ENCODE measurements at regions not wholly inside any gene's neighbourhood (a gene's known extent, or its start where the extent isn't known, plus 50 kb on each side); places are given as distances from the start of the nearest gene placed in this dataset.

DNA sequence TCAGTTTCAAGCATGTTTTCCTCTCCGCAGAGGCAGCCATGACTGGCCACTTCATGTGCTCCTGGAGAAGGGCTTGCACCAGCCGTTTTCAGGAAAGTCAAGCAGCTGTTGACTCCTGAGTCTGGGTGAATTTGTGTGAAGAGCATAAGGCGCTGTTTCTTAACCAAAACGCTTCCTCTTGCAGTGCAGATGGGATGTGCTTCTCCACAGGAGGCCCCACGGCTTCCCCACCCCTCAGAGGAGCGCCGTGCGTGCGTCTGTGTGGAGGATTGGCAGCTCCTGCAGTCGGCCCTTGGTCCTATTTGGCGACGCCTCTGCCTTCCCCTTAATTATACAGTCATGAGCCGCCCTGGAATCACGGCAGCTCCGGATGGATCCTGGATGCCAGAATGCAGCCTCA is 54.1 kb upstream of the B3GAT1 start:
- H3K9ac ChIP-seq (ENCODE audit: extremely low read depth, insufficient read length, low read length): no peak overlapping the region
- no peak overlapping the region for H2AFZ ChIP-seq (ENCODE audit: low read length)
- no peak overlapping the region for H3K14ac ChIP-seq (ENCODE audit: insufficient read depth, low read length)
- Mint-ChIP-seq H3K27ac (no peak overlapping the region), H3K4me1 (peaks cover 24 to 30% of the 10 kb centered on the region in 2 experiments), H3K9me3 (no peaks in the 10 kb centered on the region; a peak in 1 of 5 replicates), H3K27me3 (ENCODE audit: low read depth) (peaks cover 70% of the 10 kb centered on the region), H3K4me3 (no peak overlapping the region; a peak in 1 of 5 replicates), H3K36me3 (ENCODE audit: insufficient read depth in 1 of 3, low read depth in 3 of 3) (no peaks in the 10 kb centered on the region)
- H3K23me2 ChIP-seq (ENCODE audit: insufficient read length, low read depth, low read length, poor library complexity, severe bottlenecking): no peaks in the 10 kb centered on the region
- H4K91ac ChIP-seq (ENCODE audit: insufficient read length, low read depth, low read length): no peak overlapping the region
- H2BK120ac ChIP-seq (ENCODE audit: low read depth, low read length, poor library complexity, severe bottlenecking): no peak overlapping the region
- H4K5ac ChIP-seq (ENCODE audit: insufficient read length, low read depth, low read length): no peak overlapping the region
- no peak overlapping the region for H2BK20ac ChIP-seq (ENCODE audit: low read depth, low read length, poor library complexity, severe bottlenecking)
- H3K23ac ChIP-seq (ENCODE audit: insufficient read length, low read depth, low read length): no peak overlapping the region
- H3K4me1 ChIP-seq (ENCODE audit: insufficient read depth, low read length): no peaks in the 10 kb centered on the region
- no peak overlapping the region for H3K18ac ChIP-seq (ENCODE audit: insufficient read length, low read depth, low read length)
- DNase-seq: peak; percentile 66
- H4K8ac ChIP-seq (replicated peaks; ENCODE audit: insufficient read length, low read depth, low read length): no peak overlapping the region
- no peaks in the 10 kb centered on the region for H3K79me1 ChIP-seq (ENCODE audit: insufficient read depth, low read depth, low read length, poor library complexity, severe bottlenecking)
- no peak overlapping the region for H3K56ac ChIP-seq (ENCODE audit: insufficient read length, low read depth, low read length)
- no peak overlapping the region for H3K27ac ChIP-seq (ENCODE audit: insufficient read length, low read depth, low read length)
- peaks cover 4% of the 10 kb centered on the region; the same call in 1 of the 2 replicates for H3K27me3 ChIP-seq (ENCODE audit: insufficient read depth, low read length)
- no peak overlapping the region for H3K4ac ChIP-seq (ENCODE audit: low read depth, low read length)
- no peaks in the 10 kb centered on the region for H4K20me1 ChIP-seq (ENCODE audit: control insufficient read depth, insufficient read depth, insufficient read length)
- H3T11ph ChIP-seq (ENCODE audit: low read length): no peak overlapping the region
- H2AK5ac ChIP-seq (ENCODE audit: insufficient read length, low read length): no peak overlapping the region
- no peak overlapping the region for H2BK5ac ChIP-seq (ENCODE audit: insufficient read length, low read length)
- TF ChIP-seq, protein P1, sequence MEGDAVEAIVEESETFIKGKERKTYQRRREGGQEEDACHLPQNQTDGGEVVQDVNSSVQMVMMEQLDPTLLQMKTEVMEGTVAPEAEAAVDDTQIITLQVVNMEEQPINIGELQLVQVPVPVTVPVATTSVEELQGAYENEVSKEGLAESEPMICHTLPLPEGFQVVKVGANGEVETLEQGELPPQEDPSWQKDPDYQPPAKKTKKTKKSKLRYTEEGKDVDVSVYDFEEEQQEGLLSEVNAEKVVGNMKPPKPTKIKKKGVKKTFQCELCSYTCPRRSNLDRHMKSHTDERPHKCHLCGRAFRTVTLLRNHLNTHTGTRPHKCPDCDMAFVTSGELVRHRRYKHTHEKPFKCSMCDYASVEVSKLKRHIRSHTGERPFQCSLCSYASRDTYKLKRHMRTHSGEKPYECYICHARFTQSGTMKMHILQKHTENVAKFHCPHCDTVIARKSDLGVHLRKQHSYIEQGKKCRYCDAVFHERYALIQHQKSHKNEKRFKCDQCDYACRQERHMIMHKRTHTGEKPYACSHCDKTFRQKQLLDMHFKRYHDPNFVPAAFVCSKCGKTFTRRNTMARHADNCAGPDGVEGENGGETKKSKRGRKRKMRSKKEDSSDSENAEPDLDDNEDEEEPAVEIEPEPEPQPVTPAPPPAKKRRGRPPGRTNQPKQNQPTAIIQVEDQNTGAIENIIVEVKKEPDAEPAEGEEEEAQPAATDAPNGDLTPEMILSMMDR (conservative IDR thresholded peaks at IDR 0.05): no peak
- WGBS (ENCODE audit: extremely low coverage, insufficient read length, low lambda C conversion rate): no CpG with 5 or more reads among the region's 15 CpGs
- no peak overlapping the region for H2BK12ac ChIP-seq (ENCODE audit: insufficient read length, low read depth, low read length)
- H3K9me3 ChIP-seq (ENCODE audit: control insufficient read depth, low read depth, low read length): no peaks in the 10 kb centered on the region
- no peaks in the 10 kb centered on the region for H3K79me2 ChIP-seq (ENCODE audit: insufficient read depth, low read length)
- no peak overlapping the region for H3K4me2 ChIP-seq (ENCODE audit: insufficient read depth, insufficient read length, low read length)
- H2BK15ac ChIP-seq (ENCODE audit: low read depth, low read length): no peak overlapping the region
